UCSD-AML1 (cell line): ENCODE measurements at regions not wholly inside any gene's neighbourhood (a gene's known extent, or its start where the extent isn't known, plus 50 kb on each side); places are given as distances from the start of the nearest gene placed in this dataset.

ENCODE experiments used
- DNase-seq: peaks from one replicate; lab custom pipeline; 2025; ENCODE audit not compliant: unreplicated experiment; lab: John Stamatoyannopoulos, UW

DNA sequence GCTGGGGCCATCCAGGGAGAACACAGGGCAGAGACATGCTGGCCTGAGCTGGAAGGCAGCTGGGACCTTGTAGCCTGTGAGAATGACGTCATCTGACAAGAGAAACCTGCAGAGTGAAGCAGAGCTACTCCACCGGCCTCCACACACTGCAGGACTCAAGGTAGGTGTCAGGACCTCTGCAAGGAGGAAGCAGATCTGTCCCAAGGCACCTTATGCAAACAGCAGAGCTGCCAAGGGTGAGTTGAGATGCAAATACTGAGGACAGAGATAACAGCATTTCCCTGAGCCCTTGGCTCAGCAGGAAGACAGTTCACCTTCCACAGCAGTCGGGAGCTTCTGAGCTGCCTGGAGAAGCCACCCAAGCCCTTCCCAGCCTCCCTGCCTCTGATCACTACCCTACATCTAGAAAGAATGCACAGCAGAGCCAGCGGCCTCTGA, 51.9 kb upstream of the IGSF9B start:
- no peak for DNase-seq

DNA sequence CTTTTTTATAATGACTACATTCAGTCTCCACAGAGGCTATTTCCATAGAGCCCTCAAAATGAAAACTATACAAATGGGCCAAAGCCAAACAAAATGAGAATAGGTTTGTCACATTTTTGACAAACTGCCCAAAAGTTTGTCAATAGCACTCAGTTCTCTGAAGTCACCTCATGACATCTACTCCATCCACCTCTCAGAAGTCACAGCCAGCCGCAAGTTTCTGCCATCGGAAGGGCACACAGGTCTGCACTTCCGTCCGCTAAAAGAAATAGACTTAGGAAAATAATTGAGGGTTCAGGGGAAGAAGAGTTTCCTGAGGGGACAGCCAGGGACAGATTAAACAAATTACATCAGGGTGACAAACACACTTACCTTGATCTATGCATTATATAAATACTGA, 55.4 kb upstream of the JAM3 start:
- DNase-seq, result no peak

DNA sequence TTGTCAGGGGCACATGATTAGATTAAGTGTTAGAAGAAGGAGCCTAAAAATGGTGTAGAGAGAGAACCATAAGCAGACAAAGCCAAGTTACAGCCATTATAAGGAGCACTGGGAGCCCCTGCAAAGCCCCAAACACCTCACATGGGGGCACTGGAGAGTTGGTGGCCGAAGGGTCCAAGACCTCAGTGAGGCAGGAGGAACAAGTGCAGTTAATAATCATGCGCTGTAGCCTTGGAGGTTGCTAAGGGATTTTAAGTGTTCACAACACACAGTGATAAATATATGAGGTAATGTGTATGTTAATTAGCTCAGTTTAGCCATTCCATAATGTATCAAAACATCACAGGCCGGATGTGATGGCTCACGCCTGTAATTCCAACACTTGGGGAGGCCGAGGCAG, 54.4 kb upstream of the JAM3 start:
- DNase-seq, result peak; percentile 59

DNA sequence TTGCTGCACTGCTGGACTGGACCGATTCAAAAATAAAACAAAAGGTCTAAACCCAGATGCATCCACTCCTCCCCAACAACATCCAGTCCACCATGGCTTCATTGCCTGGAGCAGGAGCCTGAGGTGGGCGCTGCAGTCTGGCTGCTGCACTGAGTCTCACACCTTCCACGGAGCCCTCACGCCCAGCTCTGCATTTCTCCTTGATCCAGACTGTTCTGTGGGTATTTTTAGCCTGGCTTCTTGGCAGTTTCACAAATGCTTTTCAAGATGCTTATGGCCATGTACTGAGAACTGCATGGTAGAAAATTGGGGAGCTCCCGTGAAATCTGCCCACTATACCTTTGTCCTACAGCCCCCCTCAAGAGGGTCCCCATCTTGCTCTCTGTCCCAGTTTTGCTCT, 53.3 kb upstream of the JAM3 start:
- no peak for DNase-seq

DNA sequence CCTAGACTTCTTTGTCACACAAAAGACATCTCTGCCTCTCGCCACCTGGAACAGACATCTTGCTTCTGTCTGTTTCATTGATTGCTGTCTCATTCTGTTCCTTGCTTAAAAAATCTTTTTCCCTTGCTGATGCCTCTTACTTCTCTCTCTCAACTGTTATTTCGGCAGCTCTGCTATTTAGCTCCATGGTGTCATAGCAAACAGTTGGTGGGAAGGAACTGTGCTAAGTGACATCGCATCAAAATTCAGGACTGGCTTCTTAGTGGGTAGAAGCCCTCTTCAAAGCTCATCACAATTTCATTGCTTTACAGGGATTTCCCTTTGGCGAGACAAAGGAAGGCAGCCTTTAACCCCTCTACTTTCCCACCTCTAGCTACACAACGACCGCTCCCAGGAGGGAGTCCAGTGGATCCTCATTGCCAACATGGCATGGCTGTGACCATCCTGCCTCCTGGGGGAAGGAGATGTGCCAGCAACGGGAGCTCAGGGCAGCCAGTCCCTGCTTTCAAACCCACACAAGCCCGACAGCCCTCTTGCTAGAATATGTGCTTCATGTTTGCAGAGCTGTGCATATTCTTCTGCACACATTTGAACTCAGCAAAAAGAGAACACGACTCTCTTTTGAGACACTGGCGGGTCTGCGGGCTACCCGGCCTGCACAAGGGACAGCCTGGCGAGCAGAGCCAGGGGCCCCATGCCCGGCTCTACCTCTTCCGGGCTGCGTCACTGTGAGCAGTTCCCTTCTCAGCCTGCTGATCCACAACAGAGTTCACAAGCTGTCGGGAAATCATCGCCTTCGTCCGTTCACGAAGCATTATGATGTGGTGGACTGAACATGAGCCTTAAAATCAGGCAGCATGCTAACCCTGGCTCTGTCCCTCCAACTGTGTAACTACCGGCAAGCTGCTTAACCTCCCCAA, 51.1 kb upstream of the JAM3 start:
- no peak for DNase-seq
